Skeletal muscle tissue (tissue), 3 donors: ENCODE measurements at regions not wholly inside any gene's neighbourhood (a gene's known extent, or its start where the extent isn't known, plus 50 kb on each side); places are given as distances from the start of the nearest gene placed in this dataset.

Experiments
- H3K27ac ChIP-seq: one replicate; pipeline ENCODE4 v1.7.0; 2013; ENCODE audit warnings: mild to moderate bottlenecking, low read depth, low read length, inconsistent platforms
- H3K27me3 ChIP-seq, 3 donors: one replicate each; pipeline ENCODE4 v1.7.0; 2013; ENCODE audit warnings: low read length in 3 of 3; ENCODE audit not compliant: control insufficient read depth in 3 of 3, insufficient read depth in 3 of 3
- H3K36me3 ChIP-seq, 3 donors: one replicate each; pipeline ENCODE4 v1.7.0; 2013; ENCODE audit warnings: low read length in 3 of 3; ENCODE audit not compliant: control insufficient read depth in 3 of 3, insufficient read depth in 3 of 3
- H3K4me1 ChIP-seq, 3 donors: one replicate each; pipeline ENCODE4 v1.7.0; 2013; ENCODE audit warnings: low read length in 3 of 3, mild to moderate bottlenecking in 3 of 3; ENCODE audit not compliant: control insufficient read depth in 3 of 3, insufficient read depth in 3 of 3
- H3K4me3 ChIP-seq, 3 donors: one replicate each; pipeline ENCODE4 v1.7.0; 2013; ENCODE audit warnings: low read length in 3 of 3
- H3K9ac ChIP-seq, 3 donors: one replicate each; pipeline ENCODE4 v1.7.0; 2013; ENCODE audit warnings: low read length in 3 of 3, mild to moderate bottlenecking in 3 of 3, moderate library complexity in 2 of 3, low read depth in 1 of 3
- H3K9me3 ChIP-seq, 3 donors: one replicate each; pipeline ENCODE4 v1.7.0; 2013; ENCODE audit warnings: low read length in 3 of 3; ENCODE audit not compliant: control insufficient read depth in 3 of 3
- donor health status: Osteomylitis.

DNA sequence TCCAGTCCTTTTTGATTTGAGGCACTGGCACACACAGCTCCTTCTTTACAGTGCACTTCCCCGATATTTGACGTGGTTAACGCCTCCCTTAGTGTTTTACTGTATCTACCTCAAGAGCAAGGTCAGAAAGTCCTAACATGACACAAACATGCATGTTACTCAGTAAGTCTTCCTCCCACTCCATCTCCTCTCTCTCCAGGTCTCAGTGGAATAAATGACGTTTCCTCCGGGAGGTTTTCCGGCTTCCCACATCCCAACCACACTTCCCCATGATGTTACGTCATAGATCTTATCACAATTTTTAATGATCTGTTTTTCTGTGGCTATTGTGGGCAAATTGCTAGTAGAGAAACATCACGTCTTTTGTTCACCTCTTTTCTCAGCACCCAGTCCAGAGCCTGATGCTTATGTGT is 165.7 kb downstream of the PTPN20 start:
- H3K9me3 ChIP-seq: no peaks in the 10 kb centered on the region
- H3K27me3 ChIP-seq: peaks cover 0 to 9% (median 0%) of the 10 kb centered on the region in 3 donors
- no peaks in the 10 kb centered on the region for H3K4me1 ChIP-seq
- H3K9ac ChIP-seq: no peak overlapping the region
- no peaks in the 10 kb centered on the region for H3K36me3 ChIP-seq
- no peak overlapping the region for H3K4me3 ChIP-seq
- H3K27ac ChIP-seq: no peak overlapping the region

DNA sequence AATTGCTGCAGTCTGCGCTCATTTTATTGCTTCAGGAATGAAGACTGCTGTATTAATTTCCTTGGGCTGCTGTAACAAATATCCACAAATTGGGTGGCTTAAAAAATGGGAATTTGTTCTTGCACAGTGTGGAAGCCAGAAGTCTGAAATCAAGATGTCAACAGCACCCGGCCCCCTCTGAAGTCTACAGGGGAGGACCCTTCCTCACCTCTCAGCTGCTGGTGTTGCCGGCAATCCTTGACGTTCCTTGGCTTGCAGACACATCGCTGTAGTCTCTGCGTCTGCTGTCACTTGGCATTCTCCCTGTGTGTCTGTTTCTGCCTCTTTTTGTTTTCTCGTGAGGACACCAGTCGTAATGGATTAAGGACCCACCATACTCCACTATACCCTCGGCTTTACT is 166.2 kb downstream of the PTPN20 start:
- no peaks in the 10 kb centered on the region for H3K4me1 ChIP-seq

DNA sequence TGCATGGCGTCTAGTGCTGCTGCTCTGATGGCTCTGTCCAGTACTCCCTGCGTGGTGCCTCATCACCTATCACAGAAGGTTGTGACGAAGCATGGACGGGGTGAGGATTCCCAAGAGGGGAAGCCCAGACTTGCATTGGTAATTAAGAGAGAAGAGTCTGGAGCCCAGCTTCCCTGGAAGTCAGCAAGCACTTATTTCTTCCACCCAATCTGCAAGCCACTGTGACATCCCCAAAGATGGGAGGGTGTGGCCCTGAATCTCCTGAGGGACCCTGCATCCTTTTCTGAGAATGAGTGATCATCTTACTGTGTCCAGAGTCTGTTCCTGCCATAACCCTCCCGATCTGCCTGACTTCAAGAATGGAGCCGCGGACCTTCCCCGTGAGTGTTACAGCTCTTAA is 166.7 kb downstream of the PTPN20 start:
- Histone ChIP-seq H3K27me3 (peaks cover 0 to 7% (median 0%) of the 10 kb centered on the region in 3 donors), H3K4me3 (no peak overlapping the region), H3K36me3 (no peaks in the 10 kb centered on the region), H3K4me1 (no peaks in the 10 kb centered on the region), H3K27ac (no peak overlapping the region), H3K9me3 (no peaks in the 10 kb centered on the region), H3K9ac (no peak overlapping the region)

More for the DNA sequence above, 166.2 kb downstream of the PTPN20 start:
- H3K27me3 ChIP-seq: peaks cover 0 to 9% (median 0%) of the 10 kb centered on the region in 3 donors
- H3K9ac ChIP-seq: no peak overlapping the region
- H3K4me3 ChIP-seq: no peak overlapping the region
- no peaks in the 10 kb centered on the region for H3K9me3 ChIP-seq
- H3K36me3 ChIP-seq: no peaks in the 10 kb centered on the region
- H3K27ac ChIP-seq: no peak overlapping the region

DNA sequence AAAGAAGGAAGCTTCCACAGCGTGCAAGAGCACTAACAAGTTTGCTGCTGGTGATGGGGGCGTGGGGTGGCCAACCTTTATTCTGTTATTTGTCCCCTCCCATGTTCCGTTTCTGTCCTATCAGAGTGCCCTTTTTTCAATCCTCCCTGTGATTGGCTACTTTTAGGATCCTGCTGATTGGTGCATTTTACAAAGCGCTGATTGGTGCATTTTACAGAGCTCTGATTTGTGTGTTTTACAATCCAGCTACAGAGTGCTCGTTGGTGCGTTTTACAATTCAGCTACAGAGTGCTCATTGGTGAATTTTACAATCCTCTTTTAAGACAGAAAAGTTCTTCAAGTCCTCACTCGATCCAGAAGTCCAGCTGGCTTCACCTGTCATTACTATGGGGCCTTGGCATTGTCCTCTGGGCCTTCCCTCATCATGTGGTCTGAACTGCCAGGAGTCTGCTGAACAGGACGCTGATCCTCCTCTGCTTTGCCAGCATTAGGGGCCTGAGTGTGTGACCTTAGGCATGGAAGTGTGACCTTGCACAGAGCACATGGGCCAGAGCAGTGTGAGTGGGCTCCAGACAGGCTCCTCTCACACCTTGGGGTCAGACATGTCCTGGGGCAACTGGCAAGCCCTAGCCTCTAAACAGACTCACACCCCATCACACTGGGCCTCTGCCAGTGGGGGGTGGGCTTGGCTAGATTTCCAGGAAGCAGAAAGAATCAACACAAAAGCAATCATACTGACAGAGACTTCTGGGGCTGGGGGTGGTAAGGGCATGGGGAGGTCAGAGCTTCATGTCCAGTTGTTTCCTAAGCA is 167.4 kb downstream of the PTPN20 start:
- Histone ChIP-seq H3K4me1 (no peaks in the 10 kb centered on the region), H3K36me3 (no peaks in the 10 kb centered on the region), H3K4me3 (no peak overlapping the region), H3K27me3 (peaks cover 0 to 7% (median 0%) of the 10 kb centered on the region in 3 donors), H3K9ac (no peak overlapping the region), H3K9me3 (no peaks in the 10 kb centered on the region), H3K27ac (no peak overlapping the region)

DNA sequence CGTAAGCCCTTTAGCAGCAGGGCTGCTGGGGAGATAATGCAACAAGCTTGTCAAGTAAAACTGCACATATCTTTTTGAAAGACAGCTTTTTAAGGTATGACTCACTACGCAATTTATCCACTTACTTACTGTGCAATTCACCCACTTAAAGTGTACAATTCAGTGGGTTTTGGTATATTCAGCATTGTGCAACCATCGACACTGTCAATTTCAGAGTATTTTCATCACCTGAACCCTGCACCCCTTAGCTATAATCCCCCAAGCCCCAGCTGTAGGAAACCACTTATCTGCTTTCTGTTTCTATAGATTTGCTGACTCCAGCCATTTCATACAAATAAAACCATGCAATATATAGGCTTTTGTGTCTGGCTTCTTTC is 168.0 kb downstream of the PTPN20 start:
- no peaks in the 10 kb centered on the region for H3K9me3 ChIP-seq
- no peaks in the 10 kb centered on the region for H3K36me3 ChIP-seq
- no peaks in the 10 kb centered on the region for H3K4me1 ChIP-seq
- H3K4me3 ChIP-seq: no peak overlapping the region
- H3K27ac ChIP-seq: no peak overlapping the region
- peaks cover 0 to 7% (median 0%) of the 10 kb centered on the region in 3 donors for H3K27me3 ChIP-seq
- no peak overlapping the region for H3K9ac ChIP-seq

DNA sequence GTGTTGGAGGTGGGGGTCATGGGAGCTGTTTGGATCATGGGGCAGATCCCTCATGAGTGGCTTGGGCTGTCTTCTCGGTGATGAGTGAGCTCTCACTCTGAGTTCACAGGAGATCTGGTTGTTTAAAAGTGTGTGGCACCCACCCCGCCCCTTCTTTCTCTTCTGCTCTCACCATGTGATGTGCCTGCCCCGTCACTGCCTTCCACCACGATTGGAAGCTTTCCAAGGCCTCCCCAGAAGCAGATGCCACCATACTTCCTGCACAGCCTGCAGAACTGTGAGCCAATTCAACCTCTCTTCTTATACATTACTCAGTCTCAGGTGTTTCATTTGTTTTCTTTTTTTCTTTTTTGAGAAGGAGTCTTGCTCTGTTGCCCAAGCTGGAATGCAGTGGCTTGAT is 170.0 kb downstream of the PTPN20 start:
- Histone ChIP-seq H3K4me1 (no peaks in the 10 kb centered on the region), H3K27me3 (peaks cover 0 to 10% (median 0%) of the 10 kb centered on the region in 3 donors), H3K9ac (no peak overlapping the region), H3K9me3 (no peaks in the 10 kb centered on the region), H3K4me3 (no peak overlapping the region), H3K36me3 (no peaks in the 10 kb centered on the region), H3K27ac (no peak overlapping the region)

DNA sequence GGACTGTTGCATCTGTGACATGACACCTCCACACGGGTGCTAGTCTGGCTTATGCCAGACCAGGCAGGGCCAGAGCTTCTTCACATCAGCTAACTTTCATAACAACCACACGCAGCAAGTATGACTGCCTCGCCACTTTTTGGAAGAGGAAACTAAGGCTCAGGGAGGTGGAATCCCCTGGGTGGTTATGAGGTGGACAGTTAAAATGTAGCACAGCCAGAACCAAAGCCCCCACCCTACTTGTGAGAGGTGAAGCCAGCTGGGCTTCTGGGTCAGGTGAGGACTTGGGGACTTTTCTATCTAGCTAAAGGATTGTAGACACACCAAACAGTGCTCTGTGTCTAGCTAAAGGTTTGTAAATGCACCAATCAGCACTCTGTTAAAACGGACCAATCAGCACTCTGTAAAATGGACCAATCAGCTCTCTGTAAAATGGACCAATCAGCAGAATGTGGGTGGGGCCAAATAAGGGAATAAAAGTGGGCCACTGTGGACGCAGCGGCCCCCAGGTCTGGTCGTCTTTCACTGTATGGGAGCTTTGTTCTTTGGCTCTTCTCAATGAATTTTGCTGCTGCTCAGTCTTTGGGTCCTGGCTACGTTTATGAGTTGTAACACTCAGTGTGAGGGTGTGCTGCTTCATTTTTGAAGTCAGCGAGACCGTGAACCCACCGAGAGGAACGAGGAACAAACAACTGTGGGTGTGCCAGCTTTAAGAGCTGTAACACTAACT is 171.0 kb downstream of the PTPN20 start:
- no peak overlapping the region for H3K9ac ChIP-seq
- H3K27me3 ChIP-seq: peaks cover 0 to 10% (median 0%) of the 10 kb centered on the region in 3 donors
- no peaks in the 10 kb centered on the region for H3K4me1 ChIP-seq
- no peaks in the 10 kb centered on the region for H3K36me3 ChIP-seq
- H3K4me3 ChIP-seq: no peak overlapping the region
- no peaks in the 10 kb centered on the region for H3K9me3 ChIP-seq
- H3K27ac ChIP-seq: no peak overlapping the region

DNA sequence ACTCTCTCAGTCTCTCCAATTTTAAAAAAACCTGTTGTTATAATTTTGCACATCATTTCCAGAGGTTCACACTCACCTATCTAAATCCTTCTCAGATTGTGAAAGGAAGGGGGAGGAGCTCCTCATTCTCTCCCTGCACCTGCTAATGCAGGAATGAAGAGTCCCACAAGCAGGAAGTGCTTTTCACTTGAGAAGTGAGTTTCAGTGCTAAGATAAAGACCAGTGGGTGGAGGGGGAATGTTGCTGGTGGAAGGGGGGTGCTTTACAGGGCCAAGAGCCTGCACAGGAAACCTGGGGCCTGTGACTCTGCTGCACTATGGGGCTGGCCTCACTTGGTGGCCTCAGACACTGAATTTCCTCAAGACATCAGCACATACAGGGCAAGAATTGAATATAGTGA is 176.4 kb downstream of the PTPN20 start:
- Histone ChIP-seq H3K27me3 (peaks cover 0 to 2% (median 0%) of the 10 kb centered on the region in 3 donors), H3K36me3 (no peaks in the 10 kb centered on the region), H3K27ac (no peak overlapping the region), H3K4me1 (no peaks in the 10 kb centered on the region), H3K9me3 (no peaks in the 10 kb centered on the region), H3K4me3 (no peak overlapping the region), H3K9ac (no peak overlapping the region)

DNA sequence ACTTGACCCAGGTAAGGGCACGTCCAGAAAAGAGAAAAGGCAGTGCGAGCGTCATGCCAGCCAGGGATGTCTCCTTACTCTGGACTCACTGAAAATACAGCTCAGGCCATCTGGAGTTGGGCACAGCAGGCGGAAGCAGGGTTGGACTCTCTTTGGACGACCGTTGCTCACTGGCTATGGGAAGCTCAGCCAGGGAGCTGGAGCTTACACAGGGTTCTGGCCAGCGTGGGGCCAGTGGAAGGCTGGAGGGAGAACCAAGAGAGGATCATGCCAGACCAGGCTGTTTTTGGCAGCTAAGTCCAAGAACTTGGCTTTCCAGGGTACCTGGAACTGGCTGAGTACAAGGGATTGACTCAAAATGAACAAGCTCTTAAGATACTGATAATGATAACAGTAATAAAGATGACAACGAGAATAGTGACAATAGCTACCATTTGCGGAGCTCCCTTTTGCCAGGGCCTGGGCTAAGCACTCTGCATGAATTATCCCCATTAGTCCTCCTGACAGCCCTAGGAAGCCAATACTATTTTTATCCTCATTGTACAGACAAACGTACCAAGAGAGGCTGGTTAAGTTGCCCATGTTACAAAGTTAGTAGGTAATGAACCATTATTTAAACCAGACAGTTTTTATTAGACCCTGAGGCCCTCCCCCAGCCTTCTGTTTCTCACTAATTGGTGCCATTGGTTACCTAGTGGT is 177.6 kb downstream of the PTPN20 start:
- Histone ChIP-seq H3K4me1 (no peaks in the 10 kb centered on the region), H3K4me3 (no peak overlapping the region), H3K27ac (no peak overlapping the region), H3K9ac (no peak overlapping the region), H3K27me3 (peaks cover 0 to 2% (median 0%) of the 10 kb centered on the region in 3 donors), H3K36me3 (no peaks in the 10 kb centered on the region), H3K9me3 (no peaks in the 10 kb centered on the region)

DNA sequence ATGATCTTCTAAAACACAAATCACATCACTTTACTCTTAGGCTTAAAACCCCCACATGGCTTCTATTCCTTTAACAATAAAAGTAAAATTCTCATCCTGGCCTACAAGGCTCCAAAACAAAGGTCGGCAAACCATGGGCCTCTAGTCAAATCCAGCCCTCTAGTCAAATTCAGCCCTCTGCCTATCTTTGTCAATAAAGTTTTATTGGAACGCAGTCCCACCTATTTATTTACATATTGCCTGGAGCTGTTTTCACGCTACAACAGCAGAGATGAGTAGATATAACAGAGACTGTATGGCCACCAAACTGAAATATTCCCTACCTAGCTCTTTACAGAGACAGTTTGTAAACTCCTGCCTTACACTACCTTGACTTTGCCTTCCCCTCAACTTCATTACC is 178.8 kb downstream of the PTPN20 start:
- H3K36me3 ChIP-seq: no peaks in the 10 kb centered on the region
- H3K9me3 ChIP-seq: no peaks in the 10 kb centered on the region
- no peak overlapping the region for H3K27ac ChIP-seq
- H3K4me1 ChIP-seq: no peaks in the 10 kb centered on the region
- H3K4me3 ChIP-seq: no peak overlapping the region
- H3K9ac ChIP-seq: no peak overlapping the region
- H3K27me3 ChIP-seq: peaks cover 0 to 2% (median 0%) of the 10 kb centered on the region in 3 donors
